ENCODE measurements at regions not wholly inside any gene's neighbourhood (a gene's known extent, or its start where the extent isn't known, plus 50 kb on each side); places are given as distances from the start of the nearest gene placed in this dataset.

- no peak for TF ChIP-seq POLR2A (IDR thresholded peaks at IDR 0.05)
- TF ChIP-seq, protein P1, sequence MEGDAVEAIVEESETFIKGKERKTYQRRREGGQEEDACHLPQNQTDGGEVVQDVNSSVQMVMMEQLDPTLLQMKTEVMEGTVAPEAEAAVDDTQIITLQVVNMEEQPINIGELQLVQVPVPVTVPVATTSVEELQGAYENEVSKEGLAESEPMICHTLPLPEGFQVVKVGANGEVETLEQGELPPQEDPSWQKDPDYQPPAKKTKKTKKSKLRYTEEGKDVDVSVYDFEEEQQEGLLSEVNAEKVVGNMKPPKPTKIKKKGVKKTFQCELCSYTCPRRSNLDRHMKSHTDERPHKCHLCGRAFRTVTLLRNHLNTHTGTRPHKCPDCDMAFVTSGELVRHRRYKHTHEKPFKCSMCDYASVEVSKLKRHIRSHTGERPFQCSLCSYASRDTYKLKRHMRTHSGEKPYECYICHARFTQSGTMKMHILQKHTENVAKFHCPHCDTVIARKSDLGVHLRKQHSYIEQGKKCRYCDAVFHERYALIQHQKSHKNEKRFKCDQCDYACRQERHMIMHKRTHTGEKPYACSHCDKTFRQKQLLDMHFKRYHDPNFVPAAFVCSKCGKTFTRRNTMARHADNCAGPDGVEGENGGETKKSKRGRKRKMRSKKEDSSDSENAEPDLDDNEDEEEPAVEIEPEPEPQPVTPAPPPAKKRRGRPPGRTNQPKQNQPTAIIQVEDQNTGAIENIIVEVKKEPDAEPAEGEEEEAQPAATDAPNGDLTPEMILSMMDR (IDR thresholded peaks at IDR 0.05), result no peak
Observed at GRCh38 chr7:25805027-25805687, 346.8 kb upstream of the NFE2L3 start.
